PFSK-1 (cell line): ENCODE measurements at regions not wholly inside any gene's neighbourhood (a gene's known extent, or its start where the extent isn't known, plus 50 kb on each side); places are given as distances from the start of the nearest gene placed in this dataset.

Experiments
- POLR2AphosphoS5 ChIP-seq: IDR thresholded peaks from 2 replicates; pipeline ENCODE4 v1.6.1; 2012; ENCODE audit warnings: low read depth, mild to moderate bottlenecking, control low read depth, low read length, moderate library complexity
- REST ChIP-seq, 2 experiments: IDR thresholded peaks; 2 replicates each; pipeline versions ENCODE4 v1.6.1 to v1.8.0; 2011 to 2012; ENCODE audit warnings: low read depth in 2 of 2, low read length in 2 of 2, control low read depth in 1 of 2, inconsistent platforms in 1 of 2, mild to moderate bottlenecking in 1 of 2, moderate library complexity in 1 of 2; ENCODE audit not compliant: insufficient read depth in 1 of 2
- SIN3A ChIP-seq: IDR thresholded peaks from 2 replicates; pipeline ENCODE4 v1.6.1; 2012; ENCODE audit warnings: mild to moderate bottlenecking, low read length, moderate library complexity, borderline replicate concordance; ENCODE audit not compliant: insufficient read depth
- TAF1 ChIP-seq: IDR thresholded peaks from 2 replicates; pipeline ENCODE4 v1.6.1; 2012; ENCODE audit warnings: low read length, control low read depth, borderline replicate concordance; ENCODE audit not compliant: insufficient read depth

- TF ChIP-seq POLR2AphosphoS5 (no peak), REST (IDR thresholded peaks at IDR 0.05; ENCODE audit: insufficient read depth in 1 of 2, low read depth in 2 of 2, low read length in 2 of 2) (no peak), TAF1 (no peak), SIN3A (no peak)
Observed at GRCh38 chr2:57674025-57674424, 372.6 kb upstream of the VRK2 start.
